HCT116 (cell line): ENCODE measurements at regions not wholly inside any gene's neighbourhood (a gene's known extent, or its start where the extent isn't known, plus 50 kb on each side); places are given as distances from the start of the nearest gene placed in this dataset.

Experiments used
- CBX3 ChIP-seq: IDR thresholded peaks from 2 replicates; pipeline ENCODE4 v1.6.1; 2012; ENCODE audit warnings: low read depth
- CEBPB ChIP-seq: IDR thresholded peaks from 2 replicates; pipeline ENCODE4 v1.6.1; 2012; ENCODE audit warnings: low read depth
- CTCF ChIP-seq, 3 experiments: fragments of 200-600 bp in 1 of 3; sonication (generic) in 1 of 3; IDR thresholded peaks in 2 of 3; conservative IDR thresholded peaks in 1 of 3; 2 replicates each; pipeline ENCODE4 v1.5.1; 2012 to 2017; ENCODE audit warnings: low read depth in 2 of 3, low read length in 2 of 3, antibody characterized with exemption in 1 of 3, borderline replicate concordance in 1 of 3, control low read depth in 1 of 3, mild to moderate bottlenecking in 1 of 3, mixed read lengths in 1 of 3, mixed run types in 1 of 3, moderate library complexity in 1 of 3; ENCODE audit not compliant: insufficient read depth in 1 of 3
- EZH2 ChIP-seq: fragments of 200-600 bp; sonication (generic); IDR thresholded peaks from 2 replicates; pipeline ENCODE4 v1.6.1; 2017; ENCODE audit warnings: antibody characterized with exemption, mixed run types
- POLR2A ChIP-seq: IDR thresholded peaks from 2 replicates; pipeline ENCODE4 v1.7.0; 2011; ENCODE audit warnings: borderline replicate concordance; ENCODE audit not compliant: insufficient read depth, insufficient read length; ENCODE audit errors: extremely low read depth
- POLR2AphosphoS5 ChIP-seq: IDR thresholded peaks from 2 replicates; pipeline ENCODE4 v1.6.1; 2011; ENCODE audit warnings: mild to moderate bottlenecking, low read depth, low read length, moderate library complexity
- RAD21 ChIP-seq: IDR thresholded peaks from 2 replicates; pipeline ENCODE4 v1.6.1; 2012; ENCODE audit warnings: low read depth, mild to moderate bottlenecking
- SIN3A ChIP-seq: IDR thresholded peaks from 2 replicates; pipeline ENCODE4 v1.6.1; 2012; ENCODE audit warnings: low read depth
- ZNF274 ChIP-seq: fragments of 200-500 bp; sonication (Bioruptor generic); IDR thresholded peaks from 2 replicates; pipeline ENCODE4 v1.6.1; 2014; ENCODE audit warnings: mild to moderate bottlenecking, low read depth, low read length, inconsistent platforms
- TF ChIP-seq, protein P1 (sequence below): IDR thresholded peaks from 2 replicates; pipeline ENCODE4 v1.6.1; 2012; ENCODE audit warnings: low read depth
- TF ChIP-seq, protein P2 (sequence below): IDR thresholded peaks from 2 replicates; pipeline ENCODE4 v1.6.1; 2012
- TF ChIP-seq, protein P3 (sequence below): IDR thresholded peaks from 2 replicates; pipeline ENCODE4 v1.6.1; 2011; ENCODE audit warnings: mild to moderate bottlenecking, low read length, moderate library complexity; ENCODE audit not compliant: insufficient replicate concordance; ENCODE audit errors: extremely low read depth

- TF ChIP-seq SIN3A, result no peak
- no peak for TF ChIP-seq CTCF (IDR thresholded peaks at IDR 0.05 in 2 of 3, conservative IDR thresholded peaks at IDR 0.05 in 1 of 3; ENCODE audit: borderline replicate concordance in 1 of 3, insufficient read depth in 1 of 3, low read depth in 2 of 3, low read length in 2 of 3)
- TF ChIP-seq, protein P1, sequence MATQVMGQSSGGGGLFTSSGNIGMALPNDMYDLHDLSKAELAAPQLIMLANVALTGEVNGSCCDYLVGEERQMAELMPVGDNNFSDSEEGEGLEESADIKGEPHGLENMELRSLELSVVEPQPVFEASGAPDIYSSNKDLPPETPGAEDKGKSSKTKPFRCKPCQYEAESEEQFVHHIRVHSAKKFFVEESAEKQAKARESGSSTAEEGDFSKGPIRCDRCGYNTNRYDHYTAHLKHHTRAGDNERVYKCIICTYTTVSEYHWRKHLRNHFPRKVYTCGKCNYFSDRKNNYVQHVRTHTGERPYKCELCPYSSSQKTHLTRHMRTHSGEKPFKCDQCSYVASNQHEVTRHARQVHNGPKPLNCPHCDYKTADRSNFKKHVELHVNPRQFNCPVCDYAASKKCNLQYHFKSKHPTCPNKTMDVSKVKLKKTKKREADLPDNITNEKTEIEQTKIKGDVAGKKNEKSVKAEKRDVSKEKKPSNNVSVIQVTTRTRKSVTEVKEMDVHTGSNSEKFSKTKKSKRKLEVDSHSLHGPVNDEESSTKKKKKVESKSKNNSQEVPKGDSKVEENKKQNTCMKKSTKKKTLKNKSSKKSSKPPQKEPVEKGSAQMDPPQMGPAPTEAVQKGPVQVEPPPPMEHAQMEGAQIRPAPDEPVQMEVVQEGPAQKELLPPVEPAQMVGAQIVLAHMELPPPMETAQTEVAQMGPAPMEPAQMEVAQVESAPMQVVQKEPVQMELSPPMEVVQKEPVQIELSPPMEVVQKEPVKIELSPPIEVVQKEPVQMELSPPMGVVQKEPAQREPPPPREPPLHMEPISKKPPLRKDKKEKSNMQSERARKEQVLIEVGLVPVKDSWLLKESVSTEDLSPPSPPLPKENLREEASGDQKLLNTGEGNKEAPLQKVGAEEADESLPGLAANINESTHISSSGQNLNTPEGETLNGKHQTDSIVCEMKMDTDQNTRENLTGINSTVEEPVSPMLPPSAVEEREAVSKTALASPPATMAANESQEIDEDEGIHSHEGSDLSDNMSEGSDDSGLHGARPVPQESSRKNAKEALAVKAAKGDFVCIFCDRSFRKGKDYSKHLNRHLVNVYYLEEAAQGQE, result no peak
- TF ChIP-seq, protein P2, sequence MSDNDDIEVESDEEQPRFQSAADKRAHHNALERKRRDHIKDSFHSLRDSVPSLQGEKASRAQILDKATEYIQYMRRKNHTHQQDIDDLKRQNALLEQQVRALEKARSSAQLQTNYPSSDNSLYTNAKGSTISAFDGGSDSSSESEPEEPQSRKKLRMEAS, result no peak
- no peak for TF ChIP-seq POLR2A
- TF ChIP-seq CBX3, result no peak
- no peak for TF ChIP-seq POLR2AphosphoS5
- no peak for TF ChIP-seq ZNF274
- no peak for TF ChIP-seq CEBPB
- no peak for TF ChIP-seq EZH2
- TF ChIP-seq, protein P3, sequence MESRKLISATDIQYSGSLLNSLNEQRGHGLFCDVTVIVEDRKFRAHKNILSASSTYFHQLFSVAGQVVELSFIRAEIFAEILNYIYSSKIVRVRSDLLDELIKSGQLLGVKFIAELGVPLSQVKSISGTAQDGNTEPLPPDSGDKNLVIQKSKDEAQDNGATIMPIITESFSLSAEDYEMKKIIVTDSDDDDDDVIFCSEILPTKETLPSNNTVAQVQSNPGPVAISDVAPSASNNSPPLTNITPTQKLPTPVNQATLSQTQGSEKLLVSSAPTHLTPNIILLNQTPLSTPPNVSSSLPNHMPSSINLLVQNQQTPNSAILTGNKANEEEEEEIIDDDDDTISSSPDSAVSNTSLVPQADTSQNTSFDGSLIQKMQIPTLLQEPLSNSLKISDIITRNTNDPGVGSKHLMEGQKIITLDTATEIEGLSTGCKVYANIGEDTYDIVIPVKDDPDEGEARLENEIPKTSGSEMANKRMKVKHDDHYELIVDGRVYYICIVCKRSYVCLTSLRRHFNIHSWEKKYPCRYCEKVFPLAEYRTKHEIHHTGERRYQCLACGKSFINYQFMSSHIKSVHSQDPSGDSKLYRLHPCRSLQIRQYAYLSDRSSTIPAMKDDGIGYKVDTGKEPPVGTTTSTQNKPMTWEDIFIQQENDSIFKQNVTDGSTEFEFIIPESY, result no peak
- TF ChIP-seq RAD21, result no peak
Observed at GRCh38 chr12:113698510-113698858, 226.8 kb upstream of the LHX5 start.
